Fibroblast of the aortic adventitia (primary cell): ENCODE measurements at regions not wholly inside any gene's neighbourhood (a gene's known extent, or its start where the extent isn't known, plus 50 kb on each side); places are given as distances from the start of the nearest gene placed in this dataset.

Source experiments
- DNase-seq: peaks from one replicate; pipeline ENCODE4 v3.0.0-alpha.2; 2010; ENCODE audit warnings: low read depth
- H3K4me3 ChIP-seq: 2 replicates; pipeline ENCODE4 v1.5.1; 2011; ENCODE audit warnings: low read depth, mild to moderate bottlenecking, control low read depth, low read length, moderate library complexity
- CTCF ChIP-seq: IDR thresholded peaks from 2 replicates; pipeline ENCODE4 v1.5.1; 2011; ENCODE audit warnings: mild to moderate bottlenecking, low read length, control low read depth, inconsistent platforms; ENCODE audit not compliant: insufficient read depth

GRCh38 chr2:65831509-65831908, 399.1 kb upstream of the SPRED2 start:
- no peak for TF ChIP-seq CTCF
- DNase-seq, result no peak
- no peak overlapping the region for H3K4me3 ChIP-seq

- no peak overlapping the region for H3K4me3 ChIP-seq
- TF ChIP-seq CTCF, result no peak
- DNase-seq, result no peak
Measured at GRCh38 chr2:65826567-65826966, 394.2 kb upstream of the SPRED2 start.

- no peak overlapping the region for H3K4me3 ChIP-seq
- no peak for TF ChIP-seq CTCF
- no peak for DNase-seq
Measured at GRCh38 chr2:65823511-65823910, 391.1 kb upstream of the SPRED2 start.

GRCh38 chr2:65820454-65820853, 388.1 kb upstream of the SPRED2 start:
- TF ChIP-seq CTCF, result no peak
- no peak for DNase-seq
- H3K4me3 ChIP-seq, result no peak overlapping the region

- no peak overlapping the region for H3K4me3 ChIP-seq
- TF ChIP-seq CTCF, result no peak
- DNase-seq, result no peak
Measured at GRCh38 chr2:65819963-65820362, 387.6 kb upstream of the SPRED2 start.

GRCh38 chr2:65818873-65819451, 386.6 kb upstream of the SPRED2 start:
- DNase-seq, result no peak
- no peak overlapping the region for H3K4me3 ChIP-seq
- no peak for TF ChIP-seq CTCF

GRCh38 chr2:65813631-65814173, 381.3 kb upstream of the SPRED2 start:
- no peak for DNase-seq
- no peak for TF ChIP-seq CTCF
- no peak overlapping the region for H3K4me3 ChIP-seq
